ENCODE measurements at regions not wholly inside any gene's neighbourhood (a gene's known extent, or its start where the extent isn't known, plus 50 kb on each side); places are given as distances from the start of the nearest gene placed in this dataset.

GRCh38 chr4:180380733-180381132, 1862.5 kb upstream of the TENM3 start:
- Histone ChIP-seq H3K4me1 (peaks cover 5% of the 10 kb centered on the region), H3K4me3 (ENCODE audit: low read depth, low read length) (no peak overlapping the region), H3K27me3 (no peaks in the 10 kb centered on the region), H3K36me3 (no peaks in the 10 kb centered on the region), H3K9me3 (no peaks in the 10 kb centered on the region)
- DNase-seq = no peak
- TF ChIP-seq, protein P1, sequence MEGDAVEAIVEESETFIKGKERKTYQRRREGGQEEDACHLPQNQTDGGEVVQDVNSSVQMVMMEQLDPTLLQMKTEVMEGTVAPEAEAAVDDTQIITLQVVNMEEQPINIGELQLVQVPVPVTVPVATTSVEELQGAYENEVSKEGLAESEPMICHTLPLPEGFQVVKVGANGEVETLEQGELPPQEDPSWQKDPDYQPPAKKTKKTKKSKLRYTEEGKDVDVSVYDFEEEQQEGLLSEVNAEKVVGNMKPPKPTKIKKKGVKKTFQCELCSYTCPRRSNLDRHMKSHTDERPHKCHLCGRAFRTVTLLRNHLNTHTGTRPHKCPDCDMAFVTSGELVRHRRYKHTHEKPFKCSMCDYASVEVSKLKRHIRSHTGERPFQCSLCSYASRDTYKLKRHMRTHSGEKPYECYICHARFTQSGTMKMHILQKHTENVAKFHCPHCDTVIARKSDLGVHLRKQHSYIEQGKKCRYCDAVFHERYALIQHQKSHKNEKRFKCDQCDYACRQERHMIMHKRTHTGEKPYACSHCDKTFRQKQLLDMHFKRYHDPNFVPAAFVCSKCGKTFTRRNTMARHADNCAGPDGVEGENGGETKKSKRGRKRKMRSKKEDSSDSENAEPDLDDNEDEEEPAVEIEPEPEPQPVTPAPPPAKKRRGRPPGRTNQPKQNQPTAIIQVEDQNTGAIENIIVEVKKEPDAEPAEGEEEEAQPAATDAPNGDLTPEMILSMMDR (IDR thresholded peaks at IDR 0.05; ENCODE audit: low read depth, low read length) = no peak

DNA sequence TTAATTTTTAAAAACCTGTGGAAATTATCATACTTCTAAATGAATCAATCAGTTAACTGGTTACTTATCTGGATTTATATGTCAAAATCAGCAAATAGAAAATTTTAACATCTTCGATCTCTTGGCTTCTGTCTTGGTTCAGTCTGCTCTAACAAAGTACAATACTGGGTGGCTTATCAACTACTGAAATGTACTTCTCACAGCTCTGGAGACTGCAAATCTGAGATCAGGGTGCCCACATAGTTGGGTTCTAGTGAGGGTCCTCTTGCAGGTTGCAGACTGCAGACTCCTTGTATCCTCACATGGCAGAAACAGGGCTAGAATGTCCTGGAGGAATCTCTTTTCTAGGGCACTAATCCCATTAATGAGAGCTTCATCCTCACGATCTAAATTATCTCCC, 1851.6 kb upstream of the TENM3 start:
- TF ChIP-seq, protein P1 (IDR thresholded peaks at IDR 0.05; ENCODE audit: low read depth, low read length) = no peak
- Histone ChIP-seq H3K4me3 (ENCODE audit: low read depth, low read length) (no peak overlapping the region), H3K9me3 (no peaks in the 10 kb centered on the region), H3K36me3 (no peaks in the 10 kb centered on the region), H3K27me3 (no peaks in the 10 kb centered on the region), H3K4me1 (no peaks in the 10 kb centered on the region)
- DNase-seq = no peak

DNA sequence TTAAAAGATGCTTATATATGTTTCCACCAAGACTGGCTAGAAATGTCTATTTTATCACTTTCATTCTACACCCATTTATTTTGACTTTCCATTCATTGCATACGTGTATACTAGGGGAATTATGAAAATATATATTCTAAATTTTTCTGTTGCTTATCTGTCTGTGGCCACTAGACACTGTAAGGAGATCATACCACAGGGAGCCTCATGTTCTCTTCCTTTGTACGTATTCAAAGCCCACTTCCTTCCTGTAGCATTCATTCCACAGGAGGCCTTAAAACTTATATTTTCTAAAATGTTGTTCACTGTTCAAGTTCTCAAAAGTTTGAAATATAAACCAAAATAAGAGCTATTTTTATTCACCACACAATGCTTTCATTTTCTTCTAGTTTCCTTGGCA, 1848.9 kb upstream of the TENM3 start:
- Histone ChIP-seq H3K4me3 (ENCODE audit: low read depth, low read length) (no peak overlapping the region), H3K4me1 (no peaks in the 10 kb centered on the region), H3K27me3 (no peaks in the 10 kb centered on the region), H3K36me3 (no peaks in the 10 kb centered on the region), H3K9me3 (no peaks in the 10 kb centered on the region)
- TF ChIP-seq, protein P1 (IDR thresholded peaks at IDR 0.05; ENCODE audit: low read depth, low read length) = no peak
- no peak for DNase-seq

GRCh38 chr4:180394730-180395129, 1848.5 kb upstream of the TENM3 start:
- H3K27me3 ChIP-seq = no peaks in the 10 kb centered on the region
- no peaks in the 10 kb centered on the region for H3K4me1 ChIP-seq
- H3K4me3 ChIP-seq (ENCODE audit: low read depth, low read length) = no peak overlapping the region
- TF ChIP-seq, protein P1 (IDR thresholded peaks at IDR 0.05; ENCODE audit: low read depth, low read length) = no peak
- H3K36me3 ChIP-seq = no peaks in the 10 kb centered on the region
- H3K9me3 ChIP-seq = no peaks in the 10 kb centered on the region
- no peak for DNase-seq

DNA sequence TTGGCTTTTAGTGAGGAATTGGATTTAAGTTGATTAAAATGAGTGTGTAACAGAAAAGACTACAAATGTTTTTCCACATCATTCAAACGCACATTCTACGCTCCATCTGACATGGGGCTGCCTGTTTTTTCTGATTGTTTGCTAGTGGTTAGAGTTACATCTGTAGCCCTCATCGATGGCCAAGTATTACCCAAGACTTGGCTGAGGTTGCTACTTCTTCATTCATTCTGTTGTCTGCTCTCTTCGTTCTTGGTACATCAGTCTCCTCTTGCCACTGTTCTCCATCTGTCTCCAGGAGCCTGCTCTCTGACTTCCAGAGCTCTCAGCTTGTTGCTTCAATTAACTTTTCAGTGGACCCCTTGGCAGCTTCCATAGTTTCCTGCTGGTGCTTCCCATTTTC, 1844.6 kb upstream of the TENM3 start:
- no peak for DNase-seq
- Histone ChIP-seq H3K27me3 (no peaks in the 10 kb centered on the region), H3K4me3 (ENCODE audit: low read depth, low read length) (no peak overlapping the region), H3K36me3 (no peaks in the 10 kb centered on the region), H3K4me1 (no peaks in the 10 kb centered on the region; the same call in 1 of the 2 replicates), H3K9me3 (no peaks in the 10 kb centered on the region)
- TF ChIP-seq, protein P1 (IDR thresholded peaks at IDR 0.05; ENCODE audit: low read depth, low read length) = no peak

DNA sequence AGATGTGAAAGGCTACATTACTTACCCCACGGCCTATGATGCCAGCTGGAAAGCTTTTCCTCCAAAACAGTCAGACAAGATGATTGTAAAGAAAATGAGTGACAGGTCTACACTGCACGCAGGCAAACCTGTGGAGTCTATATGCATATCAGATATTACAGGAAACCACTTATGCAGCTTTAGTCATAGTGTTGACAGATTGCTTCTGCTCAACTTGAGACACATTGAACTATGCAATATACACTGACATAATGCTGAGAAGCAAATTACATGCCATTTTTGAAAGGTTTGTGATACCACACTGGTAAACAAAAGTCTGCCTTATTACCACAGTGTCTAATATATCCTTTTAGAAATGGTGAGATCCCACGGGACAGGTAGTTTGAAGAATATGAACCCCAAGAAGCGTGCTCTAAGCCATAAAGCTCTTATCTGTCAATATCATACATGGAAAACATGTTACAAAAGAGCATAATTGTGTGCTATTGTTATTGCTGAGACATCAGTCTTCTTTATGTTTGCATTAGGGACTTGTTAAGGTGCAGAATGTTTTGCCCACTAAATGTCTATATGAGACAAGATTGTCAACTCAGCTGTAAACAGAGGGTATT, 1835.8 kb upstream of the TENM3 start:
- H3K4me3 ChIP-seq (ENCODE audit: low read depth, low read length) = no peak overlapping the region
- H3K27me3 ChIP-seq = no peaks in the 10 kb centered on the region
- no peaks in the 10 kb centered on the region for H3K36me3 ChIP-seq
- H3K9me3 ChIP-seq = no peaks in the 10 kb centered on the region
- TF ChIP-seq, protein P1 (IDR thresholded peaks at IDR 0.05; ENCODE audit: low read depth, low read length) = no peak
- DNase-seq = no peak
- H3K4me1 ChIP-seq = no peaks in the 10 kb centered on the region
